Hematopoietic multipotent progenitor cell treated with erythropoietin and hydrocortisone succinate and interleukin-3 and kit ligand, for 4 days (in vitro differentiated cells): ENCODE measurements at regions not wholly inside any gene's neighbourhood (a gene's known extent, or its start where the extent isn't known, plus 50 kb on each side); places are given as distances from the start of the nearest gene placed in this dataset.
"Not testable (repeated sequence)": the region's sequence is repeated elsewhere in the genome, so short reads cannot be mapped to it uniquely, and the experiment has no call there.

Source experiments
- DNase-seq: peaks from one replicate; pipeline ENCODE4 v3.0.0-alpha.2; 2015

DNA sequence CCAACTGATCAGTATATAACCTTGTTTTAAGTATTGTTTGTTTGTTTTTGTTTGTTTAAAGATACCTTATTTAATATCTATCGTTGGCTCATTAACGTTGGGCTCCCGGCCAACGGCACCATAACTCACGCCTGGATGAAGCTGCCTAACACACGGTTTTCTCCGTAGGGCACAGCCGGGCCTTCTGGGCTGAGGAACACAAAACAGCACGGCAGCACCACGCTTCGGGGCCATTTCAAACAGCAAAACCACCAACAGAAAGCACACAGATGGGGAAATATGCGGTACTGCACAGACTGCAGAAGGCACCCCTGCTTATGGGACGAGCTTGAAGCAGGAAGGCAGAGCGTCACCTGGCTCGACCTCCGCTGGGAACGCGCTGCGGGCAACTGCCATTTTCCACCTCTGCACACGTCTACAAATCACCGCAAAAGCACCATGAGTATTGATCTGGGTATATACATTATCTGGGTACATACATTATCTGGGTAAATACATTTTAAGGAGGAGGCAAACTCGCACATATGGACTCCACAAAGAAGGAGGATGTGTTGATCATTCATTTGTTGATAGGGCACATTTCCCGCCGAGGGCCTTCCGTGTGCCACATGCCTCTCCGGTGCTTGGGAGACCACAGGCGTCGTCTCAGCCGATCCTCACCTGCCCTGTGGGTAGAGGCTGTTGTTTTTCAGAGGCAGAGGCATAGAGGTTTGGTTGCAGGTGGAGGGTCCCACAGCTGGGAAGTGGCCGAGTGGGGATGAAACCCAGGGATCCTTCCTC lies 123.7 kb upstream of the ATP2B2 start:
- no peak for DNase-seq

DNA sequence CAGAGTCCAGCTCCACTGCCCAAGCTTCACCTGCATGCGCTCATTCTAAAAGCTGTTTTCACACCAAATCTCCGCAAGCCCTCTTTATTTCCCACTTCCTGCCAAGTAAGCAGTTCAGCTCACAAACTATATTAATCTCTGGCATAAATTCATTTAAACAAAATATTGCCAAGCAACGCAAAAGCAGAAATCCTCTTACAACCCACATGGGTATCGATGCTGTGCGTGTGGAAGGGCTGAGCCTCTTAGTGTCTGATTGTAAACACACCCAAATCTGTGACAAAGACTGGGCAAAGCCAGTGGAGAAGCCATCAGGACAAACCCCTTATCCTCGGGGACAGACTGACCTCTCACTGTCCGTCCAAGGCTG lies 124.3 kb upstream of the ATP2B2 start:
- no peak for DNase-seq

DNA sequence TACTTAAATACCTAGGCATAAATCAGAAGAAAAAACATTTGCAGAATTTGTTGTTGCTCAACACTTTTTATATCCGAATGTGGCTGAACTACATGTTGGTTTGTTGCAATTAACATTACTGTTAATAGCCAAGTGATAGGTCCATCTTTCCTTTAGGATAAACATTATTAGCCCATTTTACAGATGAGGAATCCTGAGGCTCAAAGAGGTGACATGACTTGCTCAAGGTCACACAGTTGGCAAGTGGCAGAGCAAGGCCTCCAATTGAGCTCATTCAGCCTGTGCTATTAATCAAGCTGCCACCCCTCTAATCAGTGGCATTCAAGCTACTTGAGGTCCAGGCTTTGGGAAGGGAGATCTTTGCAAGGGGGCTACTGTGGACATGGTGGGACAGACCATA lies 125.8 kb upstream of the ATP2B2 start:
- no peak for DNase-seq

DNA sequence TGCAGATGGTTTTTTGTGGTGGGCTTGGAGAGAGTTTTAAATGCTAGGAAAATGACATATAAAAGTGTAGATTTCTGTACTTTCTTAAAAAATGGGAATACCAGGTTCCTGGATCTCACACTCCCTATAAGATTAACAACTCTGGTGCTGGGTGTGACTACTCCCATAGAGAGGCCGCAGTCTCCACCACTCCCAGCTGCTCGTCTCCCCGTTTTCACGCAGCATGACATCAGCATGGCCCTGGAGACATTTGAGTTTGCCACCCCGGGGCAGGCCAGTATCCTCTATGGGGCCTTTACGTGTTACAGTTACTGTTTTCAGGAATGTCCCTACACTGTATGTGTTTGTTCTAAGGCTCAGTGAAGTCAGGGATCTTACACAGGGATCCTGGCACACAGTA lies 126.7 kb upstream of the ATP2B2 start:
- DNase-seq = no peak

DNA sequence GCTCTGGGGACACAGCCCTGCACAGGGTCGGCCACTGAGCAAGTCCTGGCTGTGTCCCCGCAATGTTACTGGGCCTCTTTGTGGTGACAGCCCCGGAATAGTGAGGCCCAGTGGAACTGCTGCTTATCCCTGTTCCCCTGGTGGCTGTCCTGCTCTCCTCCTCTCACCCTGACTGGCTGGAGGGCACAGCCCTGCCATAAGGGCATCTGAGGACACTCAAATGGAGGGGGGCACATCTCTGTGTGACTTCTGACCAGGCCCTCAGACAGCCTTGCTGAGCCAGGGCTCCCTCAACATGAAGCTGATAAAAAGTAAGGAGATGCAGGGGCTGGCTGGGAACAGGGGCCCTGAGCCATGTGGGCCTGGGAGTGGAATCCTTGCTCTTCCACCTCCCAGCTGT lies 127.4 kb upstream of the ATP2B2 start:
- no peak for DNase-seq

DNA sequence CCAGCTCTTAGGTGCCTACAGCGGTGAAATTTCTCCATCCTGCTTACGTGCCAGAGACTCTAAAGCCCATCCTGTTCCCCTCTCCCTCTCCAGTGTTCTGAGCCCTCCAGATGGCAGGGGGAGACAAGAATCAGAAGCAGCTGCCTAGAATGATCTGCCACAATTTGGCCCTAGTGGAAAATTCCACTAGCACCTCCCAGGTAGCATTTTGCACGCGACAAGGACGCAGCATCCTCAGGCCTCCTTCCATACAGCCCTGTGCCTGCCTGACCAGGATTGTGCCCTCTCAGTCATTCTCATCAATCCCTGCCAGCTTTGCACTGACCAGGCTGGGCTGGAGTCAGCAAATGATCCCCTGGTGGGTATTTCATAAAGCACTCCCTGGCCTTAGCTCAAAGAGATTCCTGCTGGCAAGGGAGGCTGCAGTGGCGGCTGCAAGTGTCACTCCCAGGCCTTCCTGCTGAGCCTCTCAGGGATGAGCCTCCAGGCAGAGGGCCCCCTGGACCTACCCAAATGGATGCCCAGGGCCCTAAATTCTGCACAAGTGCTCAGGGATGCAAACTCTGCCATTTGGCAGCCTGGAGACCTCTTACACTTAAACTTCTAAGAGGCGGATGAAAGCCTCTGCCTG lies 130.2 kb upstream of the ATP2B2 start:
- DNase-seq = no peak

DNA sequence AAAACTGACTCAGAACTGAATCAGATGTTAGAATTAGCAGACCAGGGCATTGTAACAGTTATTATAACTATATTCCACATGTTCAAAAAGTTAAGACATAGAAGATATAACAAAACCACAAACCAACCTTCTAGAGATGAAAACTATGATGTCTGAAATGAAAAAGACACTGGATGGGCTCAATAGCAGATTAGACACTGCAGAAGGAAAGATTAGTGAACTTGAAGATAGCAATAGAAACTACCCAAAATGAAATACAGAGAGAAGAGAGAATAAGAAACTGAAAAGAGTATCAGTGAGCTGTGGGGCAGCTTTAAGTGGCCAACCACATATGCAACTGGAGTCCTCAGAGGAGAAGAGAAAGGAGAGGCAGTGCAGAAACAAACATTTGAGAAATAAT lies 132.0 kb upstream of the ATP2B2 start:
- DNase-seq = no peak

DNA sequence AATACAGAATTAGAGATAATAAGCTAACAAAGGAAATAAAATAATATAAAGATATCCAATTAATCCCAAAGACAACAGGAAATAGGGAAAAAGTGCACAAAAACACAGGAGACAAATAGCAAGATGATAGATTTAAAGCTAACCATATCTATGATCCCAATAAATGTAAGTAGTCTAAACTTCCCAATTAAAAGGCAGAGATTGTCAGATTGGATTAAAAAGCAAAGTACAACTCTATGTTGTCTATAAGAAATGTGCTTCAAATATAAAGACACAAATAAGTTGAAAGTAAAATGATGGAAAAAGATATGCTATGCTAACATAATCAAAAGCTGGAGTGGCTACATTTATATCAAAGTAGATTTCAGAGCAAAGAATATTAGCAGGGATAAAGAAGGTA lies 133.1 kb upstream of the ATP2B2 start:
- no peak for DNase-seq

DNA sequence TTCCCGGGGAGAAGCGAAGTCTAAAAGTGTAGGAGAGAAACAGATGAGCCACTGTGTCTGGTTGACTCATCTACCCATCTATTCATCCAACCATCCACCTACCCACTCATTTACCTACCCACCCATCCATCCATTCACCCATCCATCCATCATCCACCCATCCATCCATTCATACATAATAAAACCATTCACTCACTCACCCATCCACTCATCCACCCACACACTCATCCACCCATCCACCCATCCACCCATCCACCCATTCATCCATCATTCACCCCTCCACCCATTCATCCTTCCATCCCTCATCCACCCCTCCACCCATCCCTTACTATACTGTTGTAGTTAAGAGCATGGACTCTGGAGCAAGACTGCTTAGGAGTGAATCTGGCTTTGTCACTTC lies 136.4 kb upstream of the ATP2B2 start:
- no peak for DNase-seq

DNA sequence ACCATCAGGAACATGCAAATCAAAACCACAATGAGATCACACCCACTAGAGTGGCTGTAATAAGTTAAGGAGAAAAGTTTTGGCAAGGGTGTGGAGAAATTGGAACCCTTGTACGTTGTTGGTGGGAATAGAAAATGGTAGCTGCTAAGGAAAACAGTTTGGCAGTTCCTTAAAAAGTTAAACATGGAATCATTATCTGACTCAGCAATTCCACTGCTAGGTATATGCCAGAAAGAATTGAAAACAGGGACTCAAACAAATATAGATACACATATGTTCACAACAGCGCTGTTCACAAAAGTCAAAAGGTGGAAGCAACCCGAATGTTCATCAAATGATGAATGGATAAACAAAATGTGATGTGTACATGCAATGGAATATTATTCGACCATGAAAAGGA lies 138.8 kb upstream of the ATP2B2 start:
- DNase-seq = no peak

DNA sequence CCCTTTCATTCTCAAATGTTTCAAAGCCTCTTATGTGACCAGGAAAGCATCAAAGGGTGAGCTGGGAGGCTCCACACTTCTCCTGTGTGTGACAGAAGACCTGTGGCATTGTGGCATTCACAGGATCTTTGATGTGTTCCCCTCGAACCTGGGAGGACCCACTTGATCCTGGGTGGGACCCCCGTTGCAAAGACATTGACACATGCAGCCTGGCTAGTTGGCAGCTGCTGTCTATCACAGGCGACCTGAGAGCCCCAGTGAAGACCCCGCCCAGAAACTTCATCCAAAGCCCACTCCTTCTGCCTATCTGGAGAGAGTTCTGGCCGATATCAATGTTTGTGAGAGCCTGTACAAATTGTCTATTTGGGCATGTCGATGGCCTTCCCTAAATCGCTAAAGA lies 140.4 kb upstream of the ATP2B2 start:
- no peak for DNase-seq

DNA sequence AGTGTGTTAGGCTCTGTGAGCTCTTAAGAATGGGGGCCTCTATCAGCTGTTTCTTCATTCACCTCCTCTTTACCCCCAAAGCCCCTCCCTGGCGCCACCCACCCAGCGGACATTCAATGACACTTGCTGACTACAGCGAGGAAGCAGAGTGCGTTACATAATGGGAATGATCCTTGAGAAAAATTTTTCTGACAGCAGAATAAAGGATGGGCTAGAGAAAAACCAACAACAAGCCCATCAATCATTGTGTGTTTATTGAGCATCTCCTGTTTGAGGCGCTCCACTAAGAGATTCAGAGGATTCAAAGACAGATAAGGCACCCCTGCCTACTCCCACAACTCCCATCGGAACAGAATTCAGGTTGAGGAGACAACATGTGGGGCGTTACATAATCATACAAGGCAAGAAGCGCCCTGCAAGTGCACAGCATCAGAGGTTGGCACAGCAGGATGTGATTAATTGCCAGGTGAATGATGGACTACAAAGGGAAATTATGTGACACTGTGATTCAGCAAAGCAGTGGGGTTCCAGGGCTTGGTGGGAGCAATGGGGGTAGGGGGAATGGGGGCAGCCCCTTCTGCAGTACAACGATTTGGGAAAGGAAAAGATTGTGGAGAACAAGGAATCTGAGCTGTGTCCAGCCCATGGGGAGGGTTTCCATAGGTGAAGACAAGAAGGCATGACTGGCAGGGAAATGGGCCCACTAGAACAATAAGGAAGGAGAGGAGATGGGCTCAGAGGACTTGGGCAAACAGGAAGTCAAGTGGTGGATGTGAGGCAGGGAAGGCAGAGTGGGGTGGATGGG lies 141.3 kb upstream of the ATP2B2 start:
- no peak for DNase-seq

DNA sequence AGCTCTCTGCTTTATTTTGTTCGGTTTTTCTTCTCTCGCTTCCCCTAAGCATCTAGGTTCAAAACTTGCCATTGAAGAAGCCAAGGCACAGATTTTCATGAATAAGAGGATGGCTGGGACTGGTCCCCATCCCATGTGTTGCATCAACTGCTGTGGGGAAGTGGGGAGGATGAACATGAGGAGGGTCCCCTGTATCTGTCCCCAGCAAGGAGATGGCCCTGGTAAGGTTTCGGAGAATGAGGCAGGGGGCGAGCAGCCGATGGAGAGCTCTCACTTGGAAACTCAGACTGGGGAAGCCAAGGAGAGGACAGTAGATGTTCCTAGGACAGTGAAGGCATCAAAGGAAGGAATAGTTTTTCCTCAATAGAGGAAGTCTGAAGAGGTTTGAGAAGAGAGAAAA lies 142.0 kb upstream of the ATP2B2 start:
- DNase-seq = no peak

DNA sequence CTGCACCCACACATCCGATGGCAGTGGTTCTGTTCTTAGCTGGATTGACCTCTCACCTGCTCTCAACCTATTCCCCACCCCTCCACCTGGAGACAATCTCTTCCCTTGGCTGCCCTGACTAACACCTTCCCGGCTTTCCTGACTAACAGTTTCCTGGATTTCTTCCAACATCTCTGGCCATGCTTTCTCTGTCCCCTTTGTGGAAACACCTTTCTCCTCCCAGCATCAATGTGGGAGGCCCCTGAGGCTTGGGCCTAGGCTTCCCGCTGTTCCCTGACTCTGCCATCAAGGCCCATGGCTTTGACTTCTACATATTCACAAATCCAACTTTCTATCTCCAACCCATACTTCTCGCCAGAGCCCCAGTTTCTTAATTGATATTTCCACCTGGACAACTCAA lies 142.8 kb upstream of the ATP2B2 start:
- no peak for DNase-seq

DNA sequence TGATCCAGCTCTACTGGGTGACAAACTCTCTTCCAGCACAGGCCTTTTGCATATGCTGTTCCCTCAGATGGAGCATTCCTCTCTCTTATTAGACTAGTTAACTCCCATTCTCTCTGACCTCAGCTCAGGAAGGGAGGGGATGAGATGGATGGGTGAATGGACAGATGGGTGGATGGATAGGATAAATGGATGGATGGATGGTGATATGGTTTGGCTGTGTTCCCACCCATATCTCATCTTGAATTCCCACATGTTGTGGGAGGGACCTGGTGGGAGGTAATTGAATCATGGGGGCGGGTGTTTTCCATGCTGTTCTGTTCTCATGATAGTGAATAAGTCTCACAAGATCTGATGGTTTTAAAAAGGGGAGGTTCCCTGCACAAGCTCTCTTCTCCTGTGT lies 144.1 kb upstream of the ATP2B2 start:
- DNase-seq = not testable (repeated sequence)

DNA sequence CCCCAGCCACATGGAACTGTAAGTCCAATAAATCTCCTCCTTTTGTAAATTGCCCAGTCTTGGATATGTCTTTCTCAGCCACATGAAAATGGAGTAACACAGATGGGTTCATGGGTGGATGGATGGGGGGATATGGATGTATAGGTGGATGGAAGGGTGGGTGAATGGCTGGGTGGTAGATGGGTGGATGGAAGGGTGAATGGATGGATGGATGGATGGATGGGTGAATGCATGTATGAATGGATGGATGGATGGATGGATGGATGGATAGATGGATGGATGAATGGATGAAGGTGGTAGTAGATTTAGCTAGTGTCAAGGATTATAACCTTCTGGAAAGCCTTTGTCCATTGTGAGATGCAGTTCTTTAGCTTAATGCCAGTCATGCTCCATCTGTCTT lies 146.1 kb upstream of the ATP2B2 start:
- DNase-seq = no peak

DNA sequence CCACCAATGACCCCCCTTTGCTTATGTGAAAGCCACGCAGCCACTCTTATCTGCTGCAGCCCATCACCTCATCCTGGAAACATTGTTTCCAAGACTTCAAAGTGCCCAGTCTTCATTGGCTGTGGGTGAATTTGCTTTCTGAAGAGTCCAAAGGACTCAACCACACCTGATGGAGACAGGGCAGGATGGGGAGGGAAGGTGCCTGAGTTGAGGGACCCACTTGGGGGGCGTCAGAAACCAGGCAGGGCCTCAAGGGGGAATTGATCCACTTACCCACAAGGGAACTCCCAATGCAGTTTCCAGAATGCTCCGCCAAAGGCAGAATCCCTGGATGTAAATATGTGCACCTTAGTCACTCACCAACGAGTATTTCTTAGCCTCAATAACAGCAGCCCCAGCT lies 147.9 kb upstream of the ATP2B2 start:
- no peak for DNase-seq

DNA sequence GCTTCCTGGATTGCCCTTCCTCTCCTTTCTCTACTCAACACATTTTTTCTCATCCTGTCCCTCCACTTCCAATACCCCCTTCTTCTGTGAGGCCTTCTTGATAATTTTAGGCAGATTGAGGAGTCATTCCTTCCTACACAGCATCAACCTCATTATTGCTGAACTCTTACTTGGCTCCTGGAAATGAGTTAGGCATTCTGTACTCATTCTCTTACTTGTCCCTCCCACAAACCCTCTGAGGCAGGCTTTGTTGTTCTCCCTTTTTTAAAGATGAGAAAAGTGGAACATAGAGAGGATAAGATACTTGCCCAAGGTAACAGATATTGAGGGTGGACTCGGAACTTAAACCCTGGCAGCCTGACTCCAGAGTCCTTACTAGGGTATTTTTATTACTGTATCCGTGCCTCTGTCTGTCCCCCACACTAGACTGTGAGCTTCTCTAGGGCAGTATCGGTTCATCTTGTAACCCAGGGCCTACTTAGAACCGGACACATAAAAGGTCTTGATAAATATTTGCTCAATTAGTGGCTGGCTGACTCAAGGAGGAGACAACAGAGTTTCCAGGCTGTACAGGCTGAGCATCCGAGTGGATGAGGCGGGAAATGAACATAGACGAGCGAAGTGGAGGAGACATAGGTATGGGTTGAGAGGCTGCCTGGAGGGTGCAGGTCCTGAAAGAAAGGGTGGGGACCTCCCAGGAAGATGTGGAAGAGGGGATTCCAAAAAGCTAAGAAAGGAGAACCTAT lies 148.7 kb upstream of the ATP2B2 start:
- no peak for DNase-seq

DNA sequence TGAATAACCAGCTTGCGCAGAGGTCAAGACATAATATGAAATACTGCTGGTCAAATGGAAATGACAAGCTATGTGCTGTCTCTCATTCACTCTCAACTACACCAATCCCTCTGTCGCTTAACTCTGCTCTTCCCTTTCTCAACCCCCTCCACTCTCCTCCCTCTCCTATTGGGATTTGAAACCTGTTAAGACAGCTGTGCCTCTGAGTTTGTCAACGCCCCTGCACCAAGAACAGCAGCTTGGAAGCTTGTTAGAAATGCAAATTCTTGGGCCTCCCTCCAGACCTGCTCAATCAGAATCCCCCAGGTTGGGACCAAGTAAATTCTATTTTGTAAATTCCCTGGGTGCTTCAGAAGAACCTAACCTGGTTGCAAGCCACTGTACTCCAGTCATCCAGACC lies 149.7 kb upstream of the ATP2B2 start:
- DNase-seq = no peak

DNA sequence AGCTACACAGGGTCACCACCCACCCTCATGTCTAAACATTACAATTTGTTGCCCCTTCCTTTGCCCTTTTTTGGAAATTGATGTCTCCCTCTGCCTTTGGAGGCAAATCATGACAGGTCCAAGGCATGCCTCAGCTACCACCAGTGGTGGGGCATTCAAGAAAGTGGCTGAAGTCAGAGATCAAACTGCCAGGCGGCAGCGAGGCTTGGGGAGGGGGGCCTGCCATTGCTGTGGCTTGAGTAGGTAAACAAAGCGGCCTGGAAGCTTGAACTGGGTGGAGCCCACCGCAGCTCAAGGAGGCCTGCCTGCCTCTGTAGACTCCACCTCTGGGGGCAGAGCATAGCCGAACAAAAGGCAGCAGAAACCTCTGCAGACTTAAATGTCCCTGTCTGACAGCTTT lies 152.0 kb upstream of the ATP2B2 start:
- DNase-seq = not testable (repeated sequence)

DNA sequence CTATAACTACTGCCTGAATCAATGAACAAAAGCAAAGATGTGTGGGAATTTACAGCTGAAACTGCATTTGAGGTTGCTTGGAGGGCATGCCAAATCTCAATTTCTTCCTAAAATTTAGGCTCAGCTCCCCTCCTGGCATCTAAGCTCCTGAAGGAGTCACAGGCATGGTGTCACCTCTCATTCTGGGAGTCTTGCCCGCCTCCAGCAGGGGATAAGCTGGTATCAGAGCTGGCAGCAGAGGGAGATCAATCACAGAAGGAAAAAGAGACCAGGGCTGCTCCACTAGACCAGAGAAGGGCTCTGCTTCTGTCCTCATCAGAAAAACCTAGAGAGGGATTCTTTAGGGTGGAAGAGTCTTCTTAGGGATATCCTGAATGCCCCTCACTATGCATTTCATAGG lies 150.4 kb upstream of the SLC6A11 start:
- no peak for DNase-seq

DNA sequence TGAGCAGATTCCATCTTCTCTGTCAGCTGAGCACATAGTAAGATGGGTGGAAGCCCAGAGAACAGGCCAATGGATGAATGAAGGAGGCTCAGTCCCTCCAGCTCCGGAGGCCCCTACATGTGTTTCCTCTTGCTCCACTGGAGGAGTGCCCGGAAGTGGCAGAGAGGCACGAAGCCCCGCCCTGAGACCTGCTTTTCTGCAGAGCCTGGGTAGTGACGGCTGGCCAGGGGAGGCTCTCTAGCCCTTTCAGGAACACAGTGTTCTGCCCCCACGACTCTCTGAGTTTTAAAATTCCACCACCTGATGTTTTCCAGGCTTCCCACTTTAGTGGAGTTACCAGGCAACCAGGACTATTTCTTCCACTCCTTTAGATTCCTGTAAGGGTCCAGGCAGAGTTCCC lies 149.4 kb upstream of the SLC6A11 start:
- peak; percentile 81 for DNase-seq

DNA sequence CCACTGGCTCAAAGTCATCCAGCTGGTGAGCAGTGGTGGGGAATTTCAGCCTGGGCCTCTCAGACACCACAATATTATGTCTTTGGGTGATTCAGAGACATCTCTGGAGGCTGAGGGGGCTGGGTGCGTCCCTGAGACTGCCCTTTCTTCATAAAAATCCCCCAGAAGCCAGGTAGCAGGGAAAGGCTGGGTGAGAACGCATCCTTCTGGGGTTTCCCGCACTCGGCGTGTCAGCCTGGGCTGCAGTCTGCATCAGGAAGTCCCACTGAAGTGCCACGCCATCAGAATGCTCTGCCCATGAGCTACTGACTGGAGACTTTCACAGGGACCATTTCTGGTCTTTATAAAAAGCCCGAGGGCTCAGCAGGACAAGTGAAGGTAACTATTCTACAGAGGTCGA lies 148.8 kb upstream of the SLC6A11 start:
- no peak for DNase-seq
